ENCODE measurements at regions not wholly inside any gene's neighbourhood (a gene's known extent, or its start where the extent isn't known, plus 50 kb on each side); places are given as distances from the start of the nearest gene placed in this dataset.
A peak's percentile ranks its signal among the peaks of the same experiment; 100 is the strongest.

GRCh38 chr3:31234145-31234544 lies 298.6 kb upstream of the STT3B start:
- no peak overlapping the region for H3K4me3 ChIP-seq (ENCODE audit: low read length)
- DNase-seq (ENCODE audit: low read depth), result no peak
- TF ChIP-seq CTCF (IDR thresholded peaks at IDR 0.05; ENCODE audit: insufficient read depth, low read depth, low read length, missing control alignments), result no peak

GRCh38 chr3:31235062-31235700 lies 297.5 kb upstream of the STT3B start:
- DNase-seq (ENCODE audit: low read depth), result peak; percentile 49
- H3K4me3 ChIP-seq (ENCODE audit: low read length), result no peak overlapping the region
- no peak for TF ChIP-seq CTCF (IDR thresholded peaks at IDR 0.05; ENCODE audit: insufficient read depth, low read depth, low read length, missing control alignments)

GRCh38 chr3:31237887-31238286 lies 294.8 kb upstream of the STT3B start:
- no peak overlapping the region for H3K4me3 ChIP-seq (ENCODE audit: low read length)
- no peak for DNase-seq (ENCODE audit: low read depth)
- no peak for TF ChIP-seq CTCF (IDR thresholded peaks at IDR 0.05; ENCODE audit: insufficient read depth, low read depth, low read length, missing control alignments)

- TF ChIP-seq CTCF (IDR thresholded peaks at IDR 0.05; ENCODE audit: insufficient read depth, low read depth, low read length, missing control alignments), result no peak
- no peak overlapping the region for H3K4me3 ChIP-seq (ENCODE audit: low read length)
Observed at GRCh38 chr3:31240013-31240412, 292.7 kb upstream of the STT3B start.

GRCh38 chr3:31240466-31240865 lies 292.3 kb upstream of the STT3B start:
- no peak for TF ChIP-seq CTCF (IDR thresholded peaks at IDR 0.05; ENCODE audit: insufficient read depth, low read depth, low read length, missing control alignments)
- no peak for DNase-seq (ENCODE audit: low read depth)
- H3K4me3 ChIP-seq (ENCODE audit: low read length), result no peak overlapping the region

More at GRCh38 chr3:31240013-31240412, 292.7 kb upstream of the STT3B start:
- DNase-seq (ENCODE audit: low read depth), result no peak

GRCh38 chr3:31240874-31241273 lies 291.9 kb upstream of the STT3B start:
- TF ChIP-seq CTCF (IDR thresholded peaks at IDR 0.05; ENCODE audit: insufficient read depth, low read depth, low read length, missing control alignments), result no peak
- H3K4me3 ChIP-seq (ENCODE audit: low read length), result no peak overlapping the region
- DNase-seq (ENCODE audit: low read depth), result no peak

GRCh38 chr3:31241533-31241932 lies 291.2 kb upstream of the STT3B start:
- TF ChIP-seq CTCF (IDR thresholded peaks at IDR 0.05; ENCODE audit: insufficient read depth, low read depth, low read length, missing control alignments), result no peak
- no peak for DNase-seq (ENCODE audit: low read depth)
- H3K4me3 ChIP-seq (ENCODE audit: low read length), result no peak overlapping the region

All from epithelial cell of esophagus (primary cell).